HL-60 (cell line): ENCODE measurements at regions not wholly inside any gene's neighbourhood (a gene's known extent, or its start where the extent isn't known, plus 50 kb on each side); places are given as distances from the start of the nearest gene placed in this dataset.

Experiments used
- CTCF ChIP-seq: IDR thresholded peaks from one replicate; pipeline ENCODE4 v1.5.1; 2011; ENCODE audit warnings: low read length, control low read depth, inconsistent platforms; ENCODE audit not compliant: insufficient read depth
- POLR2AphosphoS5 ChIP-seq: IDR thresholded peaks from 2 replicates; pipeline ENCODE4 v1.6.1; 2012; ENCODE audit warnings: low read depth
- REST ChIP-seq: IDR thresholded peaks from 2 replicates; pipeline ENCODE4 v1.6.1; 2012; ENCODE audit warnings: low read depth; ENCODE audit not compliant: insufficient replicate concordance
- SPI1 ChIP-seq: IDR thresholded peaks from 2 replicates; pipeline ENCODE4 v1.6.1; 2012; ENCODE audit warnings: low read depth, mild to moderate bottlenecking, borderline replicate concordance

- no peak for TF ChIP-seq CTCF
- no peak for TF ChIP-seq POLR2AphosphoS5
- TF ChIP-seq REST, result no peak
- no peak for TF ChIP-seq SPI1
Measured at GRCh38 chr10:29106287-29106686, 182.6 kb upstream of the LYZL1 start.
